PFSK-1 (cell line): ENCODE measurements at regions not wholly inside any gene's neighbourhood (a gene's known extent, or its start where the extent isn't known, plus 50 kb on each side); places are given as distances from the start of the nearest gene placed in this dataset.

Source experiments
- FOXP2 ChIP-seq: optimal IDR thresholded peaks from 2 replicates; pipeline ENCODE3; 2011; ENCODE audit warnings: borderline replicate concordance, control low read depth, inconsistent platforms; ENCODE audit not compliant: insufficient read depth; ENCODE audit errors: extremely low read length, extremely low read depth
- POLR2AphosphoS5 ChIP-seq: IDR thresholded peaks from 2 replicates; pipeline ENCODE4 v1.6.1; 2012; ENCODE audit warnings: low read depth, mild to moderate bottlenecking, control low read depth, low read length, moderate library complexity
- SIN3A ChIP-seq: IDR thresholded peaks from 2 replicates; pipeline ENCODE4 v1.6.1; 2012; ENCODE audit warnings: mild to moderate bottlenecking, low read length, moderate library complexity, borderline replicate concordance; ENCODE audit not compliant: insufficient read depth
- TAF1 ChIP-seq: IDR thresholded peaks from 2 replicates; pipeline ENCODE4 v1.6.1; 2012; ENCODE audit warnings: low read length, control low read depth, borderline replicate concordance; ENCODE audit not compliant: insufficient read depth
- TF ChIP-seq, protein P1 (sequence below), 2 experiments: IDR thresholded peaks; 2 replicates each; pipeline versions ENCODE4 v1.6.1 to v1.8.0; 2011 to 2012; ENCODE audit warnings: low read depth in 2 of 2, low read length in 2 of 2, control low read depth in 1 of 2, inconsistent platforms in 1 of 2, mild to moderate bottlenecking in 1 of 2, moderate library complexity in 1 of 2; ENCODE audit not compliant: insufficient read depth in 1 of 2

DNA sequence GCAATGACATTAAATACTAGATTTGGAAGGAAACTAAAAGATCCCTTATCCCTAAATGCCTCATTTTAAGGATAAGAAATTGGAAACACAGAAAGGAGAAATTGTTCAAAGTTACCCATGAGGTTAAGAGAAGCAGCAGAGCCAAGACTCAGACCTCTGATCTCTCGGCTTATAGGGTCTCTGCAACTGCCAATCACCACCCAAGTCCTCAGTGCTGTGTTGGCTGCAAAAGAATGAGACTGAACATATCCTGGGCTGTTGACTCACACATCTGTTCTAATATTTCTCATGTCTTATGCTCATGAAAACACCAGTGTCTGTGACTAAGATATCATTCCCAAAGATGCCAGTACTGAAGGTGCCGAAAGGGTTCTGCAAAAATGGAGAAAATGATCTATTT is 153.3 kb downstream of the XPNPEP1 start:
- TF ChIP-seq POLR2AphosphoS5 (no peak), TAF1 (no peak), SIN3A (no peak), FOXP2 (no peak)
- TF ChIP-seq, protein P1, sequence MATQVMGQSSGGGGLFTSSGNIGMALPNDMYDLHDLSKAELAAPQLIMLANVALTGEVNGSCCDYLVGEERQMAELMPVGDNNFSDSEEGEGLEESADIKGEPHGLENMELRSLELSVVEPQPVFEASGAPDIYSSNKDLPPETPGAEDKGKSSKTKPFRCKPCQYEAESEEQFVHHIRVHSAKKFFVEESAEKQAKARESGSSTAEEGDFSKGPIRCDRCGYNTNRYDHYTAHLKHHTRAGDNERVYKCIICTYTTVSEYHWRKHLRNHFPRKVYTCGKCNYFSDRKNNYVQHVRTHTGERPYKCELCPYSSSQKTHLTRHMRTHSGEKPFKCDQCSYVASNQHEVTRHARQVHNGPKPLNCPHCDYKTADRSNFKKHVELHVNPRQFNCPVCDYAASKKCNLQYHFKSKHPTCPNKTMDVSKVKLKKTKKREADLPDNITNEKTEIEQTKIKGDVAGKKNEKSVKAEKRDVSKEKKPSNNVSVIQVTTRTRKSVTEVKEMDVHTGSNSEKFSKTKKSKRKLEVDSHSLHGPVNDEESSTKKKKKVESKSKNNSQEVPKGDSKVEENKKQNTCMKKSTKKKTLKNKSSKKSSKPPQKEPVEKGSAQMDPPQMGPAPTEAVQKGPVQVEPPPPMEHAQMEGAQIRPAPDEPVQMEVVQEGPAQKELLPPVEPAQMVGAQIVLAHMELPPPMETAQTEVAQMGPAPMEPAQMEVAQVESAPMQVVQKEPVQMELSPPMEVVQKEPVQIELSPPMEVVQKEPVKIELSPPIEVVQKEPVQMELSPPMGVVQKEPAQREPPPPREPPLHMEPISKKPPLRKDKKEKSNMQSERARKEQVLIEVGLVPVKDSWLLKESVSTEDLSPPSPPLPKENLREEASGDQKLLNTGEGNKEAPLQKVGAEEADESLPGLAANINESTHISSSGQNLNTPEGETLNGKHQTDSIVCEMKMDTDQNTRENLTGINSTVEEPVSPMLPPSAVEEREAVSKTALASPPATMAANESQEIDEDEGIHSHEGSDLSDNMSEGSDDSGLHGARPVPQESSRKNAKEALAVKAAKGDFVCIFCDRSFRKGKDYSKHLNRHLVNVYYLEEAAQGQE (IDR thresholded peaks at IDR 0.05; ENCODE audit: insufficient read depth in 1 of 2, low read depth in 2 of 2, low read length in 2 of 2): no peak
